Stimulated activated CD4-positive, alpha-beta T cell treated with anti-CD3 and anti-CD28 coated beads, Interleukin-1b, Interleukin-23, amount 100 ng/mL, for 1 hour (primary cell): ENCODE measurements at regions not wholly inside any gene's neighbourhood (a gene's known extent, or its start where the extent isn't known, plus 50 kb on each side); places are given as distances from the start of the nearest gene placed in this dataset.
"Not testable (repeated sequence)": the region's sequence is repeated elsewhere in the genome, so short reads cannot be mapped to it uniquely, and the experiment has no call there.

ENCODE experiments used
- DNase-seq, 2 donors: peaks; one replicate each; pipeline ENCODE4 v3.0.0-alpha.2; 2020; ENCODE audit warnings: low read depth in 2 of 2

- DNase-seq = no peak
Observed at GRCh38 chr12:107495604-107496003, 190.0 kb upstream of the PWP1 start.

- no peak for DNase-seq
Observed at GRCh38 chr12:107497231-107497630, 188.4 kb upstream of the PWP1 start.

- DNase-seq = no peak
Observed at GRCh38 chr12:107500307-107500706, 185.3 kb upstream of the PWP1 start.

- DNase-seq = no peak
Observed at GRCh38 chr12:107501681-107502080, 183.9 kb upstream of the PWP1 start.

- DNase-seq = no peak
Observed at GRCh38 chr12:107503129-107503855, 182.3 kb upstream of the PWP1 start.

GRCh38 chr12:107503887-107504885 lies 181.4 kb upstream of the PWP1 start:
- no peak for DNase-seq

- DNase-seq = no peak
Observed at GRCh38 chr12:107509421-107509820, 176.2 kb upstream of the PWP1 start.

GRCh38 chr12:107510211-107510610 lies 175.4 kb upstream of the PWP1 start:
- DNase-seq = no peak

- DNase-seq = no peak
Observed at GRCh38 chr12:107511292-107511691, 174.3 kb upstream of the PWP1 start.

GRCh38 chr12:107512391-107512790 lies 173.2 kb upstream of the PWP1 start:
- no peak for DNase-seq

GRCh38 chr12:107513184-107513583 lies 172.4 kb upstream of the PWP1 start:
- DNase-seq = no peak

GRCh38 chr12:107513636-107514400 lies 171.8 kb upstream of the PWP1 start:
- no peak for DNase-seq

- no peak for DNase-seq
Observed at GRCh38 chr12:107514887-107515445, 170.6 kb upstream of the PWP1 start.

- no peak for DNase-seq
Observed at GRCh38 chr12:107515446-107515958, 170.1 kb upstream of the PWP1 start.

GRCh38 chr12:107517816-107518215 lies 167.8 kb upstream of the PWP1 start:
- DNase-seq = not testable (repeated sequence)

GRCh38 chr12:107518868-107519267 lies 166.7 kb upstream of the PWP1 start:
- no peak for DNase-seq

GRCh38 chr12:107519906-107520859 lies 165.4 kb upstream of the PWP1 start:
- no peak for DNase-seq

GRCh38 chr12:107521826-107522355 lies 163.7 kb upstream of the PWP1 start:
- DNase-seq = no peak

GRCh38 chr12:107522692-107523477 lies 162.7 kb upstream of the PWP1 start:
- no peak for DNase-seq
